Stimulated activated CD8-positive, alpha-beta memory T cell treated with anti-CD3 and anti-CD28 coated beads, Interleukin-15, amount 100 ng/mL, for 1 hour (primary cell): ENCODE measurements at regions not wholly inside any gene's neighbourhood (a gene's known extent, or its start where the extent isn't known, plus 50 kb on each side); places are given as distances from the start of the nearest gene placed in this dataset.
"Not testable (repeated sequence)": the region's sequence is repeated elsewhere in the genome, so short reads cannot be mapped to it uniquely, and the experiment has no call there.

Source experiments
- DNase-seq: peaks from one replicate; pipeline ENCODE4 v3.0.0-alpha.2; 2020; ENCODE audit warnings: low read depth

DNA sequence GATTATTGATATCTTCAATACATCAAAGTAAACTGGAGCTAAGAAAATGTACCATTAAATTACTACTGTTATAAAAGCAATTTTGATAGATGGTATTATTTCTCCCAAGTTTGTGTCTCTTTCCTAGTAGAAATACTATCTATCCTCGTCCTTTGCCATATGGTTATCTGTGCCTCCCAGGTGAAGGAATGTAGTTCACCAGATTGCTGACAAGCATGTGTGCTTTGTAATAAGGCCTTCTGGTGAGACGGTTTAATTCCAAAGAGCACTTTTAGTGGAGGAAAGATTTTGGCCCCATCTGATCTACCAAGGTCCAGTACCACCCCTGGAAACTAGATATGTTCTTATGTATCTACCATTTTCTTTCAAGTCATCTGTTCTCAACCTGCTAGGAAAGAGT, 243.6 kb downstream of the DLEU7 start:
- DNase-seq, result no peak

DNA sequence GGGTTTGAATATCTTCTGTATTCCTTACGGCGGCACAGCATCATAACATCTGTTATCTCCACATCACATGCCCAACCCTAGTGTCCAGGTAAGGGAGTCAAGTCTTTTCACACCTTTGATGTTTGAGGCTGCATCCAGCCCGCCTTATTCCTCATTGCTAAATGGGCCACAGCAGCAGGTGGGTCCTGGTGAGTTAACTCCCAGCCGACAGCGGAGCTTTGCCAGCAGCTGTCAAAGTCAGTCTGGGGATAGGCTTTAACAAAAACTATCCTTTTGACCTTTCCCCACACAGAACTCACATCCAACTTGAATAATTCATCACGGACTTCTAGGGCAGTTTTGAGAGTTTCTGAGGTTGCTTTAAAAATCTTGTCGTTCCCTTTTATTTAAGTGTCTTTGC, 235.1 kb downstream of the DLEU7 start:
- no peak for DNase-seq

DNA sequence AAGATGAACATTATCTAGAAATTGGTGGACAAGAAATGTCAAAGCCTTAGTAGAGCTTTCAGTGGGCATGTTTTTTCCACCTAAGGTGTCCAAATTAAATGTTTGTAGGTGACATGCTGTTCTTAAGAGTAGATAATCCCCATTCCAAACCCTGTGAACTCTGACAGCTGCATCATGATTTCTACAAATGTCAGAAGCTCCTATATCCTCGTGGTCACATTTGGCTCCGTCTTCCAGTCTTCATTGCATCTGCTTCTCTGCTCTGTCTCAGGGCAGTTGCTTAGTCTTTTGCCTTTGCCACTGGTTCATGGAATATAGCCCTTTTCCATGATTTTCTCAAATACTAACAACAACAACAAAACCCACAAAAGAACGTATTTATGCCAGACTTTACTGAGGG, 234.5 kb downstream of the DLEU7 start:
- no peak for DNase-seq

DNA sequence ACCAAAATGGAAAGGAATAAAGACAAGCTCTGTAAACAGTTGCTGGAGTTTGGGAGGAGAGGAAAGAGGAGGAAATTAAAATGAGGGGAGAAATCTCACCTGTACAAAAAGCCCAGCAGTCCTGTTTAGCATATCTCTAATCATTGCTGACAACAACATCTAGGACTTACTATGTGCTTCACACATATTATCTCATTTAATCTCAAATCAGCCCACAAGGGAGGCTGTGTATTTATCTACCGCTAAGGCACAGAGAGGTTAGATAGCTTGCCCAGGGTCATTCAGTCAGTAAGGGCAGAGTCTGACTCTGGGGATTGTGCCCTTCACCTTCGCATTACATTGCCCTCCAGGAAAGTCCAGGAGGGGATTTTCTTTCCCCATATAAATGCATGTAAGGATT, 233.3 kb downstream of the DLEU7 start:
- DNase-seq, result no peak

DNA sequence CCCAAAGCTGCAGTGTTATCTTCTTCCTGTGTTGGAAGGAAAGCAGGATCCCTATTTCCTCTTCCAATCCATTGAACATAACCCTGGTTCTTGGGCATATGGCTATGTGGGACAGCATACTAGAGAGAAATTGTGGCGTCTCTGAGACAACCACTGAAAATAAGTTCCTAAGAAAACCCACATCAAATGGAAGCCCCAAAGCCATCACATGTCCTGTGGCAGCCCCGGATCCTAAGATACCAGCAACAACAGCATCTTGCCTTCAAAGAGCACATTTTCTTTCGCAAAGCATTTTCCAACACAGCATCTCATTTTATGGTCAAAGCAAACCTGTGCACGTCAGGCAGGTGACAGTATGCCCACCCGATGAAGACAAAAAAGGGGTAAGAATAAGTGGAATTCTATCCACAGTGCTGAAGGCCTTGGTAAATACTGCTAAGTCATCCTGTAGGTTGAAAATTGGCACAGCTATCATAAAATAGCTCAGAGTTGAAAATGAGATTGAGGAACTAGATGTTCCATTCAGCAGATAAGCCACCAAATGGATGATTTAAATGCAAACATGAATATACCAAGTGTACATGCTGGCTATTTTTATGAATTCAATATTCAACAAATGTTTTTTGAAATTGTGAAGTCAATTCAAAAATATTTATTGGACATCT, 232.2 kb downstream of the DLEU7 start:
- DNase-seq, result no peak

DNA sequence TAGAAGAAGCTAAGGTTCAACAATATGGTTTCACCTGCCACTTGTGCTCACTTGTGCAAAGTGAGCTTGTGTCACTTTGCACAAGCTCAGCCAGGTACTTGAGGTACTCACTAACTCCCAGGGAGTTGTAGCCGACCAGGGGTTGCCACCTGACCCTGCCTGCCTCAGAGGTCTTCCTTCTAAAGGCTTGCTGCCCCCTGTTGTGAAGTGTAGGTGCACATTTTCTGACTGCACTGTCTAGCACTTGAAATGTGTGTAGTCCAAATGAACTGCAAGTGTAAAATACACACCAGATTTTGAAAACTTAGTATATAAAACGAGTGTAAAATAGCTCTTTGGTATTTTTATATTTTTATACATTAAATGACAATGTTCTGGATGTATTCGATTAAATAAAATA, 230.8 kb downstream of the DLEU7 start:
- no peak for DNase-seq

DNA sequence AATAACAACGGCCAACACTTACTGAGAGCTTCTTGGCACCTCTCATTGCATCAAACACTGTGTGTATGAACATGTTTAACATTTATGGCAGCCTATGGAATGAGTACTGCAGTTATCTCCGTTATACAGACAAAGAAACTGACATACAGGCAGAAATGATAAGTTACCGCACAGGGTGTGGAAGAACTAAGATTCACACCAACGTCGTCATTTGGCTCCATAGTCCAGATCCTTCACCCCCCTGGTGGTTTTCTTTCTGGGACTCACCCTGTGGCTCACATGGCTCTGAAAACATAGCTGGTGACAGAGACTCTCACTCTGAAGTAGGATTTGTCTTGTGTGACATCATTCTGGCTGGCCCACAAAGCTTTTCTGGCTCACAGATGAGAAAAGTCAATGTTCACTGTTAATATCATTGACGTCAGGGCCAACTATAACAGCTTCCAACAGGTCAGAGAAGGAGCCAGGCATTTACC, 230.1 kb downstream of the DLEU7 start:
- no peak for DNase-seq

DNA sequence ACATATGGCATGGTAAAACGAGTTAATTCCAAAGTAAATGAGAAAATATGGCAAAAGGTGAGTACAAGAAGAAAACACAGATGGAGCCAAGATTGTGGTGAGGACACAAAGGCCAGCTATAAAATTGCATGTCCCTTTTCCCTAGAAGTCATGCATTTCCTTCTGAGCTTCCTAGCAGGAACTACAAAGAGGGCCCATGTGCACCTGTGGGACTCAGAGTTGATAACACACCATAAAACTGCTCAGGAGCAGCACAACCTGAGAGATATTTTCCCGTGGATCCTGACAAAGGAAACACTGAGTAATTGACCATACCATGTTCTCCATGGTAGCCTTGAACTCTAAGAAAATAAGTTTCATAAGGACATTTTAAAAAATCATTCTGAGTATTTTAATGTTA, 228.3 kb downstream of the DLEU7 start:
- DNase-seq, result no peak

DNA sequence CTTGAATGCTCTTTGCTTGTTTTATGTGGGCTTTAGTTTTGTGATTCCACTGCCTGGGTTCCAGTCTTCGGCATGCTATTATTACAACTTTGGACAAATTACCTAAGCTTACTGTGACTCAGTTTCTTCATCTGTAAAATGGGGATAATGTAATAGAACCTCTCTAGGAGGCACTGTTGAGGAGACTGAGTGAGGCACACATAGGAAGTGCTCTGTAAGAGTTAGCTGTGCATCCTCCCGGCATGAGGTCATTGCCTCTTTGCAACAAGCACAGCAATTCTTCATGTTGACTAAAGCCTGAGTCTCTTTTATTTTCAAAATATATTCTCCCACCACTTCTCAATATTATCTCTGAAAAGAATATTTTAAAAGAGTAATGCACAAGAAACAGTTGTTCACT, 227.4 kb downstream of the DLEU7 start:
- DNase-seq, result no peak

DNA sequence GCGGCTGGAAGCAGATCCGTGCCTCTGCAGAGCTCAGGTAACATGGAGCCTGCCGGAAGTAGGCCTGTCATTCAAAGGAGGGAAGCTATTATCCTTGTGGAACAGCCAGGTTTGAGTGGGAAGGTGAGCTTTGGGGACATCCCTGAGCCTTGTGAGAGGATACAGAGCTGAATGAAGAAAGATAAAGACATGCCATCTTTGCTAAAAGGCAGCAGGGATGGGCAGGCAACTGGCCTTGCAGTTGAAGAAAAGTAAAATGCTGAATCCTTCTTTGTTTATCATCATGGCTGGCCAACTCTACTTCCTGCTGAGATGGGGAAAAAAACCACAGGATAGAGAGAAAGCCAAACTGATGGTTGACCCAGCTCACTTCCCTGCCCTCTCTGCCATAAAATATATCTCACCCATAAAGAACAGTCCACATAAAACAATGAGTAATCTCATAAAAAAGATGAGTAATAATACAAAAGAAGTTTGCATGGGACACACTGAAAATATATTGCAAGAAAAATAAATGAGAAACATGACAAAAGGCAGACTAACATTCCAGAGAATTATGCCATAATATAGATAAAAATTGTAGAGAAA, 226.3 kb downstream of the DLEU7 start:
- no peak for DNase-seq

DNA sequence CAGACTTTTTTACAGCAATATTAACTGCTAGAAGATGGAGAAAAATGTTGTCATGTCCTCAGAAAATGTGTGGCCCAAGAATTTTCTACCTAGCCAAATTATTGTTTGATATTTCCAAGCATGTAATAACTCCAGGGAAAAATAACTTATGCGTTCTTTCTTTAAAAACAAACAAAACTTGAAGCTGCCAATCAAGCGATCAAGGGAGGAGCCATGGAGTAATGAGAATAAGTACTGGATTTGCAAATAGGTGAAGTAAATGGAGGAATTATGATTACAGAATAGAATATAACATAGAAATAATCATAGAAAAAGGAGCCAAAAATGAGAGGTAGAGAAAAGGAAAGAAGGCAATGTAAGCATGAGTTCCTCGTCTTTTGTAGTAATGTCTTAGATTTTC, 225.3 kb downstream of the DLEU7 start:
- DNase-seq, result no peak

DNA sequence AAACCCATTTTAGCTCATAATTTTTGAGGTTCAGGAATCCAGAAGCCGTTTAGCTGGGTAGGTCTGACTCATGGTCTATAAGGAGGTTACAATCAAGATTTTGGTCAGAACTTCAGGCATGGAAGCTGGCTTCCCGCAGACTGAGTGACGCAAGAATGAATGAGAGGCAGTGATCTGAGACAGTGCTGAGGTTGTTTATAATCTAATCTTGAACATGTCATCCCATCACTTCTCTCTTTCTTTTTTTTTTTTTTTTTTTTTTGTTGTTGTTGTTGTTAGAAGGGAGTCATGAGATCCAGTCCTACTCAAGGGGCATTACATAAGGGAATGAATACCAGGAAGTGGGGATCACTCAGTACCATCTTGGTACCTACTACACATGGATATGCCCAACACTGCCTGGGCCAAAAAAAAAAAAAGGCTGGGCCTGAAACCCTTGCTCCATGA, 217.4 kb downstream of the DLEU7 start:
- no peak for DNase-seq

DNA sequence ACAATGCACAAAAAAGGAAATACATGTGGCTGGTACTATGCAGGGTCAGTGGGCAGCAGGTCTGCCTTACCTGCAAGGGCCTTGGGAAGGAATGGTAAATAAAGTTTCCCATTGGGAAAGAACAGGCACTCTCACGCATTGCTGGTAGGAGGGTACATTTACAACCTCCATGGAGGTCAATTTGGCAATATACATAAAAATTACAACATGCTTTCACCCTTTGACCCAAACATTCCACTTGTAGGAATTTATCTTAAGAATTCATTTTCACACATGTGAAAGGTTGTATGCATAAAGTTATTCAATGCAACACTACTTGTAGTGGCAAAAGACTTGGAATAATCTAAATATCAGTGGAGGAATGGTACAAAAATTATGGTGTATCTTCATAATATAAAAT, 216.4 kb downstream of the DLEU7 start:
- no peak for DNase-seq

DNA sequence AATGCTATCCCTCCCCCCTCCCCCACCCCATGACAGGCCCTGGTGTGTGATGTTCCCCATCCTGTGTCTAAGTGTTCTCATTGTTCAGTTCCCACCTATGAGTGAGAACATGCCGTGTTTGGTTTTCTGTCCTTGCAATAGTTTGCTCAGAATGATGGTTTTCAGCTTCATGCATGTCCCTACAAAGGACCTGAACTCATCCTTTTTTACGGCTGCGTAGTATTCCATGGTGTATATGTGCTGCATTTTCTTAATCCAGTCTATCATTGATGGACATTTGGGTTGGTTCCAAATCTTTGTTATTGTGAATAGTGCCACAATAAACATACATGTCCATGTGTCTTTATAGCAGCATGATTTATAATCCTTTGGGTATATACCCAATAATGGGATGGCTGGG, 215.0 kb downstream of the DLEU7 start:
- not testable (repeated sequence) for DNase-seq

DNA sequence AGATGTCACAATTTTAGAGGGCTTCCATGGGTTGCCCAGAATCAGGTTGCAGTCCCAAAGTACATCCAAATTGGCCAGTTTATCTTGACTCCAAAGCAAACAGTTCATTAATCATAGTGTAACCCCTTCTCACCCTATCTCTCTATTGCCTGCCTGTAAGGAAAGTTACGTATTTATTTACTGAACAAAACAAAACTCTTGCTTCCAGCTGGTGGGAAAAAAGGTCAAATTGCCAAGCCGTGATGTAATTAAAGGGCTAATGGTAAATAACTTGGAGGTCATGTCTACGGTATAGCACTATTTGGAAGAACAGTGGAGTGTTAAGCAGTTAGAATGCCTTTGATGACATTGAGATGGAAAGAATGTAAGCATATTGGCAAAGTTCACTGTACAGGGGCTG, 214.0 kb downstream of the DLEU7 start:
- no peak for DNase-seq

DNA sequence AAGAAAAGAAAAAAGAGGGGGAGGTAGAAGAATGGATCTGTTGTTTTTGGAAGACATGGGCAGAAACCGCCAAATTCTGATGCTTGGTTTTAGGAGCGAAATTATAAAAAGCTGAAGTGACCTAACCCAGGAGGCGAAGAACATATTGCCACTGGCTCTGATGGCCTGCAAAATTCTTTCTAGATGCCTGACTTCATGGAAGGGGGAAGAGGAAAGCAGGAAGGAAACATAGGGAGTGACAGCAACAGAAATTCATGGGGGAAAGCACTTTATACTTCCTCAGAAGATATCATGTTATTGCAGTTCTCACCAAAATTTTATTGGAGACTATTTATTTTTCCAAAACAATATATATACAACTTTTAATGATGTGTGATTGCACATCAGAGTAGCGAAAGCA, 213.5 kb downstream of the DLEU7 start:
- DNase-seq, result no peak

DNA sequence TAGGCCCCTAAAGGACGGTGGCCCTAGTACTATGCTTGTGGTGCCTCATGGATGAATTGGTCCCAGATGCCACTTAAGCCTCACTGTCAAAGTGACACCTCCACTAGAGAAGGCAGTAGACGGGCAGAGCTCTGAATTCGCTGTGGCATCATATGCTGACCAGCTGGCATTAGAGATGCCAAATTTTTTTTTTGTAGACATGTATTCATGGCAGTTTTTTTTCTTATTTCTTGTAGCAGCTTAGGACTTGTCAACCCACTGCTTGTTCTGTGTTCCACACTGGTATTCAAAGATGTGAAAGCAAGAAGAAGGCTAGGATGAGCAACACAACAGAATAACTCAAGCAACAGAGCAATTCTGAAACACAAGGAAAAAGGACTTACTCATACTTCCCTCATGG, 212.5 kb downstream of the DLEU7 start:
- DNase-seq, result no peak

DNA sequence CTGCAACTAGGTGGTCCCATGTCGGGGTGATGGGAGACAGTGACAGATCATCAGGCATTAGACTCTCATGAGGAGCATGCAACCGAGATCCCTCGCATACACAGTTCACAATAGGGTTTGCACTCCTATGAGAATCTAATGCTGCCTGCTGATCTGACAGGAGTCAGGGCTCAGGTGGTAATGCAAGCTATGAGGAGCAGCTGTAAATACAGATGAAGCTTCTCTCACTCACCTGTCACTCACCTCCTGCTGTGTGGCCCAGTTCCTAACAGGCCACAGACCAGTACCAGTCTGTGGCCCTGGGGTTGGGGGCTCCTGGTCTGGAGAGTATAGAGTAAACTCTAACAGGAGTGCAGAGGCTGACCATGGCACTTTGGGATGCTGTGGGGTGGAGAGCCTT, 209.2 kb downstream of the DLEU7 start:
- DNase-seq, result no peak

DNA sequence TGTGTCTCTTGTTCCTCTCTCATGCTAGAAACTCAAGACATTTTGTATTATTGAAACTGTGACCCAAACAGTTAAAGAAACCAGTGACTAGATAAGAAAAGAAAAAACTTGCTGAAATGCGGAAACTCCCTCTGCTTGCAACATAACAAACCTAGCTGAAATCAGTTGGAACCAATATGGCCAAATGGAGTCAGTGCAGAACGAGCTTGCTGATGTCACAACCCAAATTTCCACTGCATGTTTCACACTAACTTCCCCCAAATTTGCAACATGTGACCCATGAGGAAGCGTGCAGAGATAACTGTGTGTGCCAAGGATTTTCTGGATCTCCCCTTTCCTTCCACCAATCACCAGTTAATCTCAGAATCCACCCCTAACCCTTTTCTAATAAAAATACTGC, 208.0 kb downstream of the DLEU7 start:
- no peak for DNase-seq

DNA sequence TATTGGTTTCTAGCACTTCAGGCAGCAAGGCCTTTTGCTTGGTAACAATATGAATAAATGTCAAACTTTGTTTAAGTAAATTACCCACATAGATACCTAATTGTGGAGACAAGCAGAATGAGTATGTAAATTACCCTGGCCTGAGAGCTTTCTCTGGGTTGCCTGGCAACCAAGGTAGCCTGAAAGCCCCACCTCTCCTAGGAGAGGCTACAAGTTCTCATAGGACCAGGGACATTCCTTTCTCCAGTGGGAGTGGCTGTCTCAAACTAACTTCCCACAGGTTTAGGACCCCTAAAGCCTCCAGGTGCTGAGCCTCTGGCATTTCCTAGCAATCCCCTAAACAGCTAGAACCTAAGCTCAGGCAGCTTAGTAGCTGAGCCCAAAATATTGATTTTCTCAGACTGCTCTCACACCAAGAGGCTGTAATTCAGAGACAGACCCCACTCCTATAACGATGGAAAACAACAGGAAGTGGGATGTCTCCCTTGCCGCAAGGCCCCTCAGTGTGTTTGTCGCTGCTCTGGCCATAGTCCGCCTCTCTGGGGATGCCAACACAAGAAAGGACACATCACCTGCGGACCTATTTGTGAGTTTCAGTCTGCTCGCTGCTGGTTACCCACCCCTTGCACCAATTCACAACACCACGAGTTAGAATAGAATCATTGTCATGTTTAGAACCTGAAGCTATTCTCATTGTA, 207.3 kb downstream of the DLEU7 start:
- no peak for DNase-seq

DNA sequence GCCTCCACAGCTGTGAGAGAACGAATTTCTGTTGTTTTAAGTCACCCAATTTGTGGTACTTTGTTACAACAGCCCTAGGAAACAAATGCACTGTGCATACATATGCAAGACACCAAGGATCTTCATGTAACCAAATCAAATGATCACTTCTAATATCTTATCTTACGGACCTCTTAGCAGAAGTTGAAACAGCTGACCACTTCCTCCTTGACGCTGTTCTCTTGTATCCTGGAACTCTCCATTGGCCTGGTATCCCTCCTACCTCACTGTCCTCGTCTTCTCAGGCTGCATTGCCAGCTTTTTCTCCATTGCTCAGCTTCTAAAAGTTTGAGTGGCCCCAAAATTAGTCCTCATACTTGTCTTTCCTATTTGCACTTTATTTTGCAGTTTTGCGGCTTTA, 200.4 kb downstream of the DLEU7 start:
- no peak for DNase-seq

DNA sequence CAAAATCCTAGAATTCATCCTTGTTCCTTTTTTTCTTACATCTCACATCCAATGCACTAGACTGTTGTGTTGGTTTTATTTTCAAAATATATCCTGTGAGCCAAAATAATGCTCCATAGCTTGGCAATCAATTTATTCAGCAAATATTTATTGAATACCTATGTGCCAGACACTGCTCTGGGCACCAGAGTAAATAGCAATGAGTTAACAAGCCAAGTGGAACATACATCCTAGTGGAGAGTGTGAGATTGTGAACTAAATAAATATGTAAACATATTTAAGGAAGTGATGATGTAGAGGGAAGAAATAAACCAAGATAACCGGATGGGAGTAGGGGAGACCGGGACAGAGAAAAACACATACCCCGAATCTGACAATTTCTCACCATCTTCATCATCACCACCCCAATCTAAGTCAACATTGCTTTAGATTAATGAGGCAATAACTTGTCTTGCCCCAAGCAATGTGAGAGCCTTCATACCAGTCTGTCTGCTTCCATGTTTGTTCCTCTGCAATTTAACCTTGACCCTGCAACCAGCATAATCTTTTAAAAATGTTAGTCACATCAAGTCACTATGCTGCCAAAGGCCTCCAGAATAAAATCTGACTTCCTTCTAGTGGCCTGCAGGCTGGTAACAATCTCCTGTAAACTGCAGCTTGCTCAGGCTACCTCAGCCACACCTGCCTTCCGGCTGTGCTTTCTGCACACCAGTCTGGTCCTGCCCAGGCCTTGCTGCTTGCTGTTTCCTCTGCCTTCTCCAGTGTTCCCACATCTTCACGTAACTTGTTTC, 199.2 kb downstream of the DLEU7 start:
- DNase-seq, result no peak

DNA sequence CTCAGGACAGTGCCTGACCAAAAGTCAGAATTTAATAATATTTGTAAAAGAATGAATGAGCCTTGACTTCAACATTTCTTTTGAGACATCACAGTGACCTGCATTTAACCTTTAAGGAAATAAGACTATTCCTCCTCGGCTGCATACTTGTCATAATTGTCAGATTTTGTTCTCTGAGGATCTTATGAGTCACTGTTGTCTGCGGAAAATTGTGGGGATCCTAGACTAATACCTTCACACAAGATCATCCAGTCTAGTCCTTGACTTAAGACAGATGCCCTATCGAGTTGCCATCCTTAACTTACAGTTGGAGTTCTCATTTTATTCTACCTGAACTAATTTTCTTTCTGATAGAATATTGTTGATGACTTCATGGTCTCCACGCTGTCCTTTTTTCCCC, 198.4 kb downstream of the DLEU7 start:
- DNase-seq, result no peak
